Activated B cell treated with CpG ODN at 0.5 μM for 24 hours (primary cell): ENCODE measurements at regions not wholly inside any gene's neighbourhood (a gene's known extent, or its start where the extent isn't known, plus 50 kb on each side); places are given as distances from the start of the nearest gene placed in this dataset.

Experiments
- ATAC-seq: fragments of 200-7000 bp; cut with Tn5 transposase; one replicate; pipeline ENCODE4 v1.10.0; 2021; ENCODE audit warnings: low read depth, mild to moderate bottlenecking, moderate library complexity
- CTCF ChIA-PET: fragments of 350-600 bp; sonication (Branson Sonifier 250); formaldehyde crosslinking; loops from one replicate; lab custom pipeline; 2021; ENCODE audit warnings: antibody characterized with exemption; lab: Charles Lee
- POLR2A ChIA-PET: fragments of 350-600 bp; sonication (Branson Sonifier 250); formaldehyde crosslinking; loops from one replicate; lab custom pipeline; 2021; ENCODE audit warnings: antibody characterized with exemption; lab: Charles Lee
- DNase-seq: peaks from one replicate; pipeline ENCODE4 v3.0.0; 2022
- H3K27ac Mint-ChIP-seq: one replicate; pipeline ENCODE4 v1.8.0; 2020; ENCODE audit warnings: mixed read lengths
- H3K27me3 Mint-ChIP-seq: one replicate; pipeline ENCODE4 v1.8.0; 2021; ENCODE audit warnings: mixed read lengths
- H3K36me3 Mint-ChIP-seq: one replicate; pipeline ENCODE4 v1.8.0; 2021; ENCODE audit warnings: low read depth, mixed read lengths
- H3K4me1 Mint-ChIP-seq: one replicate; pipeline ENCODE4 v1.8.0; 2021; ENCODE audit warnings: mixed read lengths
- H3K4me3 Mint-ChIP-seq: one replicate; pipeline ENCODE4 v1.8.0; 2020; ENCODE audit warnings: mild to moderate bottlenecking, mixed read lengths
- H3K9me3 Mint-ChIP-seq: one replicate; pipeline ENCODE4 v1.8.0; 2020; ENCODE audit warnings: mixed read lengths
- CTCF ChIP-seq: fragments of 200-600 bp; IDR thresholded peaks from one replicate; pipeline ENCODE4 v1.8.0; 2022; ENCODE audit warnings: antibody characterized with exemption, mild to moderate bottlenecking
- intact Hi-C: fragments of 100-400 bp; cut with micrococcal nuclease; formaldehyde crosslinking; loops from one replicate; pipeline ENCODE4 v1.15.1; 2024

DNA sequence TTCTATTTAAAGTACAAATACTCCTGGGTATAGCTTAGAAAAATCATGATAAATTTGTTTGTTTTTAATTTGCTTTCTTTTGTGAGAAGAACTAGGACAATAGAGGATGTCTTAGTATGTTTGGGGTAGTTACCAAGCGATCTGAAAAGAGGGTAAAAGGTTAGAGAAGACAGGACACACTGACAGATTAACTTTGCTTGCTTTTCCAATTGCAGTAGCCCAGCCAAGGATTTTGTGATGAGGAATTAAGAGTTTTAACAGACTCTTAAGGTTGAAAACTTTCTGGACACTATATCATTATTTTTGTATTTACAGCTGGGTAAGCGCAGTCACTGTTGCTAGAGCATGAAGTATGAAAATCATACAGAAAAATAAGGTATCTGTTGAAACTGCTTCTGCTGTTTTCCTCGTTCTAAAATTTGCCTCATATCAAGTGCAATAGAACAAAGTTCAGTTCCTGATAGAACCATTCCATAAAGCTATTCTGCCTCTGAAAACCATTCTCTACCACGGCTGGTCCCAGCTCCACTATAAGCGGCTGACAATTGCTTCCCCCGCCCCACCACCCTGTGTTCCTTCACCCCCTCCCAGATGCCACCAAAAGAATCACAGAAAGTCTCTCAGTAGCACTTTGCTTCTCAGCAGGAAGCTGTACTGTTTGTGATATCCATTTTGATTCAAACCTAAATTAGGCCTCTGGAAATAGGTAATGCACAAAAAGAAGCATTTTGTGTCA, 413.4 kb downstream of the BCAT1 start:
- POLR2A ChIA-PET: interaction anchor here (0.7 kb wide), 1 partner anchor 11 kb away, joined by 4 read pairs; no protein-coding TSS in a partner anchor
- DNase-seq (no peak), ATAC-seq (no peak)
- Mint-ChIP-seq H3K27me3 (no peaks in the 10 kb centered on the region), H3K4me3 (peak overlapping the region; percentile 4), H3K9me3 (no peaks in the 10 kb centered on the region), H3K36me3 (no peaks in the 10 kb centered on the region), H3K4me1 (peaks cover 16% of the 10 kb centered on the region), H3K27ac (peak overlapping the region; percentile 21)
- intact Hi-C loops: loop anchor here (2.0 kb wide), 1 partner anchor 17 kb away; no protein-coding TSS in a partner anchor
- CTCF ChIA-PET: no interaction called here
- TF ChIP-seq CTCF: no peak

DNA sequence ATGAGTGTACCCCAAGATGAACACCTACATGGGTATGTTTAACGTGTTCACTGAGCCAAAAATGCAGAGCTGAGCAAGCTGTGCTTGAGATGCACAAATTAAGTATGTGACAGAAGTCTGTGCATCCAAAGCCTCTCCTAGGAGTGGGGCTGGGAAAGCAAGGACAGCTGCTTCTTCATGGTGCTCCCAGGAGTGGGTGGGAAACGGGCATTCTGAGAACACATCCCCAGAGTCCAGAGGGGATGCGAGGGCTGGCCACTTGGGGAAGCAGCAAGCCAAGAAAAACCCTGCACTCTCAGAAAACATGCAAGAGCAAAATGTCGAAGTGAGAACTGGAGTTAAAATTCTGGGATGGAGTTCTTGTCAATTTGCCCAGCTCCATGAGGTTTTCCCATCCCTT, 414.3 kb downstream of the BCAT1 start:
- Mint-ChIP-seq H3K4me1 (peaks cover 16% of the 10 kb centered on the region), H3K27me3 (no peaks in the 10 kb centered on the region), H3K36me3 (no peaks in the 10 kb centered on the region), H3K27ac (no peak overlapping the region), H3K4me3 (no peak overlapping the region), H3K9me3 (no peaks in the 10 kb centered on the region)
- ChIA-PET POLR2A (interaction anchor here (0.6 kb wide), 2 partner anchors 106 to 198 kb away, joined by 3 to 5 read pairs; no protein-coding TSS in a partner anchor), CTCF (no interaction called here)
- TF ChIP-seq CTCF: no peak
- intact Hi-C loops: no loop called here
- ATAC-seq (no peak), DNase-seq (no peak)

DNA sequence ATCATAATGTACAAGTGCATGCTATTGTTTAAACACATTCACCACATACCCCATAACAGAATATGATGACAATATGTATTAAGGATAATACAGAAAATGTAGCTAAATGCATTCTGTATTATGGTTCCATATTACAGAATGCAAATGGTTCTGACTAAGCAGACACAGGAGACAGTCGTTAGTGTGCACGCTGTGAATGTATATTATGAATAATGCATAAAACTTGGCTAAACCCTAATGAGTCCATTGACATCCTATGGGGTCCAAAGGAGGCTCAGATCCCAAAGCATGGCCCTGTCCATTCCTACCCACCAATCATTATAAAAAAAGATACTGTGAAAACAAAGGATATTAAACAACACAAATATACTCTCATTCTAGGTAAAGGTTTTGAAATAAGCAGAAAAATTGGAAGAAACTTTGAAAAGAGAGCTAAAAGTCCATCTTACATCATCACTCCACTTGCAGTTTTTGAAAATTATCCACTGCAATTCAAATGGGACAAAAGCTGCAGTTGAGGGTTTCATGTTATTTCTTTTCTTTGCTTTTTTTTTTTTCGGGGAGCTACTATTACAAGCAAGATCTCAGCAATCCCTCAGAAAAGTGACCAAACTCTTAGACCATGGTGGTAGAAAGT, 415.1 kb downstream of the BCAT1 start:
- no peak overlapping the region for H3K4me3 Mint-ChIP-seq
- TF ChIP-seq CTCF: no peak
- no peaks in the 10 kb centered on the region for H3K27me3 Mint-ChIP-seq
- DNase-seq (no peak), ATAC-seq (no peak)
- peaks cover 16% of the 10 kb centered on the region for H3K4me1 Mint-ChIP-seq
- intact Hi-C loops: no loop called here
- no peaks in the 10 kb centered on the region for H3K9me3 Mint-ChIP-seq
- no peaks in the 10 kb centered on the region for H3K36me3 Mint-ChIP-seq
- CTCF ChIA-PET: no interaction called here
- POLR2A ChIA-PET: interaction anchor here (0.6 to 0.7 kb wide), 2 partner anchors 83 to 197 kb away, joined by 3 to 4 read pairs; no protein-coding TSS in a partner anchor
- H3K27ac Mint-ChIP-seq: no peak overlapping the region

DNA sequence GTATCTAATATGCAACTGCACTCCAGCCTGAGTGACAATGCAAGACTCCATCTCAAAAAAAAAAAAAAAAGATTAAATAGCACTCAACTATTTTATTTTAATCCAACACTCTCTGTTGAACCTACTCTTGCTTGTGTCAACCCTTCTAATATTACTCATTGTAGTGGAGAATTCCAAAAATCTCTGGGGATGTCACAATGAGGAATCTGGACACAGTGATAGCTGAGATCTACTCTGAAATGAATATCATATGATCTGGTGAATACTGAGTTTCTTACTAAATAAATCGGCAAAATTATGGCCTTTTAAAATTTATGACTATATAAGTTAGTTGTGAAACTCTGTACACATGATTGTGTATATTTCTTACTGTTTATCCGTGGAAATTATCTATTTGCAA, 418.2 kb downstream of the BCAT1 start:
- DNase-seq (no peak), ATAC-seq (no peak)
- Mint-ChIP-seq H3K27ac (no peak overlapping the region), H3K4me1 (peaks cover 10% of the 10 kb centered on the region), H3K27me3 (no peaks in the 10 kb centered on the region), H3K4me3 (no peak overlapping the region), H3K9me3 (no peaks in the 10 kb centered on the region), H3K36me3 (no peaks in the 10 kb centered on the region)
- CTCF ChIA-PET: no interaction called here
- POLR2A ChIA-PET: interaction anchor here (0.7 kb wide), 1 partner anchor 152 kb away, joined by 6 read pairs; no protein-coding TSS in a partner anchor
- no peak for TF ChIP-seq CTCF
- intact Hi-C loops: no loop called here

- Mint-ChIP-seq H3K36me3 (no peaks in the 10 kb centered on the region), H3K27me3 (no peaks in the 10 kb centered on the region), H3K4me1 (no peaks in the 10 kb centered on the region), H3K27ac (no peak overlapping the region), H3K9me3 (peaks cover 11% of the 10 kb centered on the region), H3K4me3 (no peak overlapping the region)
- DNase-seq (no peak), ATAC-seq (no peak)
- ChIA-PET POLR2A (no interaction called here), CTCF (no interaction called here)
- no peak for TF ChIP-seq CTCF
- intact Hi-C loops: no loop called here
These were observed 421.8 kb downstream of the BCAT1 start for GRCh38 chr12:24527102-24527501.
